ENCODE measurements at regions not wholly inside any gene's neighbourhood (a gene's known extent, or its start where the extent isn't known, plus 50 kb on each side); places are given as distances from the start of the nearest gene placed in this dataset.

DNA sequence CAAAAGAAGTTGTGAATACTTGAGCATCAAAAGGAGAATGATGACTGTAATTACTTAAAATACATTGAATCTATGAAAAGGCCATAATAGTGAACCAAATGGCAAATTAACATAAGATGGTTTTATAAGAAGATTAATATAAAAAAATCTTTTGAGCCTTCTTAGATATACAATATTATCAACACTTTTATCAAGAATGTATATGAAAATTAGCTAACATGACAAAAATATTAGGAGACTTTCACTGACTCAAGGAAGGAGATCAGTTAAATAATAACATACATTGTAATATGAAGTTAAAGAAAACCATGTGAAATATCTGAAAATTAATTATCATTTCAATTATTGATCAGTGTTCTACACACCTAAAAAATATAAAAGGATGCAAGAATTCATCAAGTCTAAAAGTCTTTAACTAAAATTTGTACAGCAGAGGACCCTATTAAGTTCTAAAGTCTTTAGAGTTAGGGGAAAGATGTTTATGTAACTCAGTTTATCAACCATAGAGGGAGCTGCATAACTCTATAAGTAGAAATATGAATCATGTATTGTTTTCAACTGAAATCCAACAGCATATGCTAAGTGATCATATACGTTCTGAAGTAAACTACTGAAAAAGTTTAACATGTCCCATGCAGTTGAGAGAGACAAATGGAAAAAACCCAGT, 756.1 kb upstream of the MIR17HG start:
- no peak for TF ChIP-seq TAF1 (conservative IDR thresholded peaks at IDR 0.05)
- TF ChIP-seq FOXA2 (IDR thresholded peaks at IDR 0.05), result no peak
- TF ChIP-seq, protein P1, sequence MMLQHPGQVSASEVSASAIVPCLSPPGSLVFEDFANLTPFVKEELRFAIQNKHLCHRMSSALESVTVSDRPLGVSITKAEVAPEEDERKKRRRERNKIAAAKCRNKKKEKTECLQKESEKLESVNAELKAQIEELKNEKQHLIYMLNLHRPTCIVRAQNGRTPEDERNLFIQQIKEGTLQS (IDR thresholded peaks at IDR 0.05), result no peak
- TF ChIP-seq FOXA1 (IDR thresholded peaks at IDR 0.05), result no peak
- TF ChIP-seq, protein P2, sequence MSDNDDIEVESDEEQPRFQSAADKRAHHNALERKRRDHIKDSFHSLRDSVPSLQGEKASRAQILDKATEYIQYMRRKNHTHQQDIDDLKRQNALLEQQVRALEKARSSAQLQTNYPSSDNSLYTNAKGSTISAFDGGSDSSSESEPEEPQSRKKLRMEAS (IDR thresholded peaks at IDR 0.05), result no peak
- no peak for TF ChIP-seq GABPA (IDR thresholded peaks at IDR 0.05 in 1 of 2, conservative IDR thresholded peaks at IDR 0.05 in 1 of 2)
- no peak for TF ChIP-seq HNF4G (IDR thresholded peaks at IDR 0.05)
- Histone ChIP-seq H3K4me1 (ENCODE audit: control insufficient read depth in 4 of 4, insufficient read depth in 4 of 4, low read length in 3 of 4) (no peaks in the 10 kb centered on the region), H3K27me3 (ENCODE audit: control insufficient read depth in 4 of 4, insufficient read depth in 4 of 4, low read length in 3 of 4) (no peaks in the 10 kb centered on the region), H3K36me3 (ENCODE audit: control insufficient read depth in 4 of 4, insufficient read depth in 3 of 4, low read depth in 1 of 4, low read length in 3 of 4) (no peaks in the 10 kb centered on the region), H3K4me3 (ENCODE audit: low read depth in 1 of 3, low read length in 3 of 3) (no peak overlapping the region), H3K9me3 (ENCODE audit: control insufficient read depth in 4 of 4, low read length in 3 of 4) (no peaks in the 10 kb centered on the region), H3K27ac (ENCODE audit: low read depth in 1 of 2, low read length in 2 of 2) (no peak overlapping the region), H3K9ac (ENCODE audit: low read depth in 1 of 2, low read length in 2 of 2) (no peak overlapping the region)
- 72% methylated on average over 1 of the region's 1 CpG for WGBS
- no peak for DNase-seq (ENCODE audit: low spot score)

DNA sequence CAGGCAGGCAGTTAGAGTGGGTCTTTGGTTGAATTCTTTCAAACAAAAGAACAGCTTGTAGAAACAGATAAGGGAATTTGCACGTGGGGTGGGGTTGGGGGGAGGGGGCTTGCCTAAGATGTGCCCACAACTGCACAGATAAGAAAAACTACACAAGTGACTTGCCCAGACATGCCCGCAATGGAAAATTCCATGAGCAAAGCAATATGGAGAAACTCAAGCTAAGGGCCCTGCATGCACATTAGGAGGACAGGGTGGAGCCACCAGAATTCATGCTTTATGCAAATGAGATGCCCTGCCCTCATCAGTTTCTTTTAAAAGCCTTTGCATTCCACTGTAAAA, 755.6 kb upstream of the MIR17HG start:
- no peaks in the 10 kb centered on the region for H3K27me3 ChIP-seq (ENCODE audit: control insufficient read depth in 4 of 4, insufficient read depth in 4 of 4, low read length in 3 of 4)
- TF ChIP-seq JUND (IDR thresholded peaks at IDR 0.05), result no peak
- no peak for TF ChIP-seq YY1 (IDR thresholded peaks at IDR 0.05)
- no peak for TF ChIP-seq GABPA (IDR thresholded peaks at IDR 0.05 in 1 of 2, conservative IDR thresholded peaks at IDR 0.05 in 1 of 2)
- TF ChIP-seq TAF1 (conservative IDR thresholded peaks at IDR 0.05), result no peak
- TF ChIP-seq, protein P3, sequence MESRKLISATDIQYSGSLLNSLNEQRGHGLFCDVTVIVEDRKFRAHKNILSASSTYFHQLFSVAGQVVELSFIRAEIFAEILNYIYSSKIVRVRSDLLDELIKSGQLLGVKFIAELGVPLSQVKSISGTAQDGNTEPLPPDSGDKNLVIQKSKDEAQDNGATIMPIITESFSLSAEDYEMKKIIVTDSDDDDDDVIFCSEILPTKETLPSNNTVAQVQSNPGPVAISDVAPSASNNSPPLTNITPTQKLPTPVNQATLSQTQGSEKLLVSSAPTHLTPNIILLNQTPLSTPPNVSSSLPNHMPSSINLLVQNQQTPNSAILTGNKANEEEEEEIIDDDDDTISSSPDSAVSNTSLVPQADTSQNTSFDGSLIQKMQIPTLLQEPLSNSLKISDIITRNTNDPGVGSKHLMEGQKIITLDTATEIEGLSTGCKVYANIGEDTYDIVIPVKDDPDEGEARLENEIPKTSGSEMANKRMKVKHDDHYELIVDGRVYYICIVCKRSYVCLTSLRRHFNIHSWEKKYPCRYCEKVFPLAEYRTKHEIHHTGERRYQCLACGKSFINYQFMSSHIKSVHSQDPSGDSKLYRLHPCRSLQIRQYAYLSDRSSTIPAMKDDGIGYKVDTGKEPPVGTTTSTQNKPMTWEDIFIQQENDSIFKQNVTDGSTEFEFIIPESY (IDR thresholded peaks at IDR 0.05), result no peak
- TF ChIP-seq, protein P2 (IDR thresholded peaks at IDR 0.05), result no peak
- no peak for TF ChIP-seq RXRA (IDR thresholded peaks at IDR 0.05)
- TF ChIP-seq, protein P4, sequence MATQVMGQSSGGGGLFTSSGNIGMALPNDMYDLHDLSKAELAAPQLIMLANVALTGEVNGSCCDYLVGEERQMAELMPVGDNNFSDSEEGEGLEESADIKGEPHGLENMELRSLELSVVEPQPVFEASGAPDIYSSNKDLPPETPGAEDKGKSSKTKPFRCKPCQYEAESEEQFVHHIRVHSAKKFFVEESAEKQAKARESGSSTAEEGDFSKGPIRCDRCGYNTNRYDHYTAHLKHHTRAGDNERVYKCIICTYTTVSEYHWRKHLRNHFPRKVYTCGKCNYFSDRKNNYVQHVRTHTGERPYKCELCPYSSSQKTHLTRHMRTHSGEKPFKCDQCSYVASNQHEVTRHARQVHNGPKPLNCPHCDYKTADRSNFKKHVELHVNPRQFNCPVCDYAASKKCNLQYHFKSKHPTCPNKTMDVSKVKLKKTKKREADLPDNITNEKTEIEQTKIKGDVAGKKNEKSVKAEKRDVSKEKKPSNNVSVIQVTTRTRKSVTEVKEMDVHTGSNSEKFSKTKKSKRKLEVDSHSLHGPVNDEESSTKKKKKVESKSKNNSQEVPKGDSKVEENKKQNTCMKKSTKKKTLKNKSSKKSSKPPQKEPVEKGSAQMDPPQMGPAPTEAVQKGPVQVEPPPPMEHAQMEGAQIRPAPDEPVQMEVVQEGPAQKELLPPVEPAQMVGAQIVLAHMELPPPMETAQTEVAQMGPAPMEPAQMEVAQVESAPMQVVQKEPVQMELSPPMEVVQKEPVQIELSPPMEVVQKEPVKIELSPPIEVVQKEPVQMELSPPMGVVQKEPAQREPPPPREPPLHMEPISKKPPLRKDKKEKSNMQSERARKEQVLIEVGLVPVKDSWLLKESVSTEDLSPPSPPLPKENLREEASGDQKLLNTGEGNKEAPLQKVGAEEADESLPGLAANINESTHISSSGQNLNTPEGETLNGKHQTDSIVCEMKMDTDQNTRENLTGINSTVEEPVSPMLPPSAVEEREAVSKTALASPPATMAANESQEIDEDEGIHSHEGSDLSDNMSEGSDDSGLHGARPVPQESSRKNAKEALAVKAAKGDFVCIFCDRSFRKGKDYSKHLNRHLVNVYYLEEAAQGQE (IDR thresholded peaks at IDR 0.05), result no peak
- no peaks in the 10 kb centered on the region for H3K9me3 ChIP-seq (ENCODE audit: control insufficient read depth in 4 of 4, low read length in 3 of 4)
- H3K4me1 ChIP-seq (ENCODE audit: control insufficient read depth in 4 of 4, insufficient read depth in 4 of 4, low read length in 3 of 4), result no peaks in the 10 kb centered on the region
- WGBS, result 51% methylated on average over 2 of the region's 2 CpGs
- H3K4me3 ChIP-seq (ENCODE audit: low read depth in 1 of 3, low read length in 3 of 3), result no peak overlapping the region
- no peak overlapping the region for H3K27ac ChIP-seq (ENCODE audit: low read depth in 1 of 2, low read length in 2 of 2)
- H3K9ac ChIP-seq (ENCODE audit: low read depth in 1 of 2, low read length in 2 of 2), result no peak overlapping the region
- H3K36me3 ChIP-seq (ENCODE audit: control insufficient read depth in 4 of 4, insufficient read depth in 3 of 4, low read depth in 1 of 4, low read length in 3 of 4), result no peaks in the 10 kb centered on the region
- DNase-seq (ENCODE audit: low spot score), result no peak

Measured in liver (tissue), 7 donors.